Naive thymus-derived CD8-positive, alpha-beta T cell (primary cell): ENCODE measurements at regions not wholly inside any gene's neighbourhood (a gene's known extent, or its start where the extent isn't known, plus 50 kb on each side); places are given as distances from the start of the nearest gene placed in this dataset.
"Not testable (repeated sequence)": the region's sequence is repeated elsewhere in the genome, so short reads cannot be mapped to it uniquely, and the experiment has no call there.

Source experiments
- ATAC-seq, 2 donors: fragments of 150-1000 bp; cut with Tn5 transposase in 1 of 2; sonication (Bioruptor Pico), chemical (Tn5 transposase) in 1 of 2; 1 replicate in 1 of 2; 2 replicates in 1 of 2; pipeline ENCODE4 v1.10.0; 2021; ENCODE audit warnings: mild to moderate bottlenecking in 2 of 2, moderate library complexity in 2 of 2
- POLR2A ChIA-PET: fragments of 350-600 bp; sonication (Branson Sonifier 250); formaldehyde crosslinking; loops from one replicate; lab custom pipeline; 2021; ENCODE audit warnings: antibody characterized with exemption; lab: Charles Lee
- DNase-seq, 10 donors: peaks; one replicate each; pipeline versions ENCODE4 v3.0.0 to v3.0.0-alpha.2; 2020 to 2022
- H3K27ac Mint-ChIP-seq, 10 donors: one replicate each; pipeline ENCODE4 v1.8.0; 2020 to 2022; ENCODE audit warnings: mild to moderate bottlenecking in 10 of 10, mixed read lengths in 10 of 10, moderate library complexity in 4 of 10, inconsistent platforms in 1 of 10
- H3K27me3 Mint-ChIP-seq, 5 donors: one replicate each; pipeline ENCODE4 v1.8.0; 2021 to 2022; ENCODE audit warnings: mixed read lengths in 5 of 5
- H3K36me3 Mint-ChIP-seq, 3 donors: one replicate each; pipeline ENCODE4 v1.8.0; 2020 to 2022; ENCODE audit warnings: mixed read lengths in 3 of 3, mild to moderate bottlenecking in 2 of 3, inconsistent platforms in 1 of 3
- H3K4me1 Mint-ChIP-seq, 4 donors: one replicate each; pipeline ENCODE4 v1.8.0; 2021 to 2022; ENCODE audit warnings: mixed read lengths in 4 of 4
- H3K4me3 Mint-ChIP-seq, 10 donors: one replicate each; pipeline ENCODE4 v1.8.0; 2020 to 2022; ENCODE audit warnings: mild to moderate bottlenecking in 10 of 10, mixed read lengths in 10 of 10, moderate library complexity in 6 of 10, inconsistent platforms in 1 of 10
- H3K9me3 Mint-ChIP-seq, 9 donors: one replicate each; pipeline ENCODE4 v1.8.0; 2020 to 2022; ENCODE audit warnings: mixed read lengths in 9 of 9, mild to moderate bottlenecking in 3 of 9, inconsistent platforms in 1 of 9, moderate library complexity in 1 of 9

- H3K27me3 Mint-ChIP-seq = peaks cover 0 to 12% (median 3%) of the 10 kb centered on the region in 5 donors
- ATAC-seq (no peak), DNase-seq (no peak)
- no peaks in the 10 kb centered on the region for H3K4me1 Mint-ChIP-seq
- POLR2A ChIA-PET = no interaction called here
- no peak overlapping the region for H3K4me3 Mint-ChIP-seq
- H3K27ac Mint-ChIP-seq = no peak overlapping the region
- H3K9me3 Mint-ChIP-seq = peaks cover 0 to 4% (median 0%) of the 10 kb centered on the region in 9 donors
- no peaks in the 10 kb centered on the region for H3K36me3 Mint-ChIP-seq
Measured at GRCh38 chr14:38710196-38710595, 392.8 kb downstream of the SEC23A start.

GRCh38 chr14:38705220-38705619, 397.8 kb downstream of the SEC23A start:
- H3K4me3 Mint-ChIP-seq = no peak overlapping the region
- DNase-seq (no peak), ATAC-seq (no peak)
- peaks cover 0 to 5% (median 1%) of the 10 kb centered on the region in 9 donors for H3K9me3 Mint-ChIP-seq
- no peaks in the 10 kb centered on the region for H3K4me1 Mint-ChIP-seq
- peaks cover 0 to 5% (median 2%) of the 10 kb centered on the region in 5 donors for H3K27me3 Mint-ChIP-seq
- H3K27ac Mint-ChIP-seq = no peak overlapping the region
- no peaks in the 10 kb centered on the region for H3K36me3 Mint-ChIP-seq
- POLR2A ChIA-PET = no interaction called here

GRCh38 chr14:38704220-38704619, 398.8 kb downstream of the SEC23A start:
- POLR2A ChIA-PET = no interaction called here
- H3K27ac Mint-ChIP-seq = no peak overlapping the region
- H3K9me3 Mint-ChIP-seq = peaks cover 0 to 15% (median 3%) of the 10 kb centered on the region in 9 donors
- H3K36me3 Mint-ChIP-seq = no peaks in the 10 kb centered on the region
- H3K4me3 Mint-ChIP-seq = no peak overlapping the region
- no peak for DNase-seq
- no peaks in the 10 kb centered on the region for H3K4me1 Mint-ChIP-seq
- peaks cover 0 to 3% (median 1%) of the 10 kb centered on the region in 5 donors for H3K27me3 Mint-ChIP-seq
- ATAC-seq = no peak

GRCh38 chr14:38696925-38697324, 406.1 kb downstream of the SEC23A start:
- ATAC-seq (no peak), DNase-seq (no peak)
- H3K4me3 Mint-ChIP-seq = no peak overlapping the region
- H3K36me3 Mint-ChIP-seq = peaks cover 0 to 4% (median 0%) of the 10 kb centered on the region in 3 donors
- H3K27ac Mint-ChIP-seq = no peak overlapping the region
- H3K4me1 Mint-ChIP-seq = no peaks in the 10 kb centered on the region
- H3K9me3 Mint-ChIP-seq = peaks cover 4 to 41% (median 14%) of the 10 kb centered on the region in 9 donors
- H3K27me3 Mint-ChIP-seq = peaks cover 0 to 7% (median 3%) of the 10 kb centered on the region in 5 donors
- POLR2A ChIA-PET = no interaction called here

GRCh38 chr14:38693423-38693822, 409.6 kb downstream of the SEC23A start:
- H3K27ac Mint-ChIP-seq = no peak overlapping the region
- DNase-seq (no peak), ATAC-seq (no peak)
- no peak overlapping the region for H3K4me3 Mint-ChIP-seq
- peaks cover 0 to 4% (median 0%) of the 10 kb centered on the region in 3 donors for H3K36me3 Mint-ChIP-seq
- H3K4me1 Mint-ChIP-seq = no peaks in the 10 kb centered on the region
- POLR2A ChIA-PET = no interaction called here
- peaks cover 4 to 19% (median 10%) of the 10 kb centered on the region in 9 donors for H3K9me3 Mint-ChIP-seq
- peaks cover 0 to 6% (median 4%) of the 10 kb centered on the region in 5 donors for H3K27me3 Mint-ChIP-seq

GRCh38 chr14:38669027-38669426, 413.1 kb upstream of the CLEC14A start:
- no peak for ATAC-seq
- Mint-ChIP-seq H3K9me3 (peaks cover 4 to 13% (median 8%) of the 10 kb centered on the region in 9 donors), H3K36me3 (no peaks in the 10 kb centered on the region), H3K4me1 (no peaks in the 10 kb centered on the region), H3K27ac (no peak overlapping the region), H3K4me3 (no peak overlapping the region), H3K27me3 (peaks cover 0 to 17% (median 3%) of the 10 kb centered on the region in 5 donors)
- POLR2A ChIA-PET = no interaction called here
- no peak for DNase-seq

GRCh38 chr14:38663382-38663781, 407.5 kb upstream of the CLEC14A start:
- no peak for DNase-seq
- no peaks in the 10 kb centered on the region for H3K36me3 Mint-ChIP-seq
- no peak overlapping the region for H3K4me3 Mint-ChIP-seq
- no peaks in the 10 kb centered on the region for H3K4me1 Mint-ChIP-seq
- POLR2A ChIA-PET = no interaction called here
- no peak overlapping the region for H3K27ac Mint-ChIP-seq
- H3K27me3 Mint-ChIP-seq = peaks cover 0 to 8% (median 2%) of the 10 kb centered on the region in 5 donors
- no peak for ATAC-seq
- H3K9me3 Mint-ChIP-seq = no peaks in the 10 kb centered on the region

GRCh38 chr14:38662781-38663180, 406.9 kb upstream of the CLEC14A start:
- Mint-ChIP-seq H3K9me3 (no peaks in the 10 kb centered on the region), H3K4me1 (no peaks in the 10 kb centered on the region)

GRCh38 chr14:38646391-38646790, 390.5 kb upstream of the CLEC14A start:
- Mint-ChIP-seq H3K9me3 (peaks cover 0 to 13% (median 0%) of the 10 kb centered on the region in 9 donors), H3K36me3 (no peaks in the 10 kb centered on the region), H3K27ac (no peak overlapping the region), H3K4me3 (no peak overlapping the region), H3K27me3 (no peaks in the 10 kb centered on the region), H3K4me1 (no peaks in the 10 kb centered on the region)
- DNase-seq (no peak), ATAC-seq (no peak)
- POLR2A ChIA-PET = no interaction called here

More at GRCh38 chr14:38662781-38663180, 406.9 kb upstream of the CLEC14A start:
- no peak for DNase-seq
- H3K27ac Mint-ChIP-seq = no peak overlapping the region
- POLR2A ChIA-PET = no interaction called here
- no peak for ATAC-seq
- H3K27me3 Mint-ChIP-seq = peaks cover 0 to 8% (median 3%) of the 10 kb centered on the region in 5 donors
- no peaks in the 10 kb centered on the region for H3K36me3 Mint-ChIP-seq
- no peak overlapping the region for H3K4me3 Mint-ChIP-seq

- H3K36me3 Mint-ChIP-seq, H3K27ac Mint-ChIP-seq, H3K4me3 Mint-ChIP-seq, H3K27me3 Mint-ChIP-seq, H3K4me1 Mint-ChIP-seq, POLR2A ChIA-PET, ATAC-seq, DNase-seq: not testable (repeated sequence)
- peaks cover 0 to 15% (median 11%) of the 10 kb centered on the region in 9 donors for H3K9me3 Mint-ChIP-seq
Measured at GRCh38 chr14:38634913-38635312, 379.0 kb upstream of the CLEC14A start.

- no peaks in the 10 kb centered on the region for H3K4me1 Mint-ChIP-seq
- H3K27ac Mint-ChIP-seq = no peak overlapping the region
- DNase-seq = no peak
- H3K27me3 Mint-ChIP-seq = peaks cover 0 to 8% (median 0%) of the 10 kb centered on the region in 5 donors
- H3K36me3 Mint-ChIP-seq = no peaks in the 10 kb centered on the region
- POLR2A ChIA-PET = no interaction called here
- peaks cover 0 to 20% (median 5%) of the 10 kb centered on the region in 9 donors for H3K9me3 Mint-ChIP-seq
- ATAC-seq = no peak
- no peak overlapping the region for H3K4me3 Mint-ChIP-seq
Measured at GRCh38 chr14:38629412-38629811, 373.5 kb upstream of the CLEC14A start.

- H3K4me3 Mint-ChIP-seq = no peak overlapping the region
- H3K27ac Mint-ChIP-seq = no peak overlapping the region
- peaks cover 0 to 12% (median 0%) of the 10 kb centered on the region in 5 donors for H3K27me3 Mint-ChIP-seq
- H3K36me3 Mint-ChIP-seq = no peaks in the 10 kb centered on the region
- POLR2A ChIA-PET = no interaction called here
- ATAC-seq = no peak
- no peaks in the 10 kb centered on the region for H3K4me1 Mint-ChIP-seq
- H3K9me3 Mint-ChIP-seq = peaks cover 0 to 20% (median 5%) of the 10 kb centered on the region in 9 donors
- DNase-seq = peak in 1 of 10 donors; percentile 43
Measured at GRCh38 chr14:38627163-38627562, 371.3 kb upstream of the CLEC14A start.

GRCh38 chr14:38623661-38624060, 367.8 kb upstream of the CLEC14A start:
- no peak overlapping the region for H3K4me3 Mint-ChIP-seq
- H3K27ac Mint-ChIP-seq = no peak overlapping the region
- POLR2A ChIA-PET = no interaction called here
- peaks cover 0 to 12% (median 0%) of the 10 kb centered on the region in 5 donors for H3K27me3 Mint-ChIP-seq
- H3K4me1 Mint-ChIP-seq = no peaks in the 10 kb centered on the region
- DNase-seq (no peak), ATAC-seq (no peak)
- H3K36me3 Mint-ChIP-seq = peaks cover 0 to 3% (median 0%) of the 10 kb centered on the region in 3 donors
- peaks cover 0 to 16% (median 6%) of the 10 kb centered on the region in 9 donors for H3K9me3 Mint-ChIP-seq

GRCh38 chr14:38618514-38618913, 362.6 kb upstream of the CLEC14A start:
- POLR2A ChIA-PET = no interaction called here
- ATAC-seq = no peak
- DNase-seq = no peak
- no peaks in the 10 kb centered on the region for H3K4me1 Mint-ChIP-seq
- peaks cover 0 to 9% (median 0%) of the 10 kb centered on the region in 5 donors for H3K27me3 Mint-ChIP-seq
- no peak overlapping the region for H3K27ac Mint-ChIP-seq
- peaks cover 0 to 3% (median 0%) of the 10 kb centered on the region in 3 donors for H3K36me3 Mint-ChIP-seq
- peaks cover 0 to 14% (median 5%) of the 10 kb centered on the region in 9 donors for H3K9me3 Mint-ChIP-seq
- no peak overlapping the region for H3K4me3 Mint-ChIP-seq
